HG03139 (cell line): ENCODE measurements at regions not wholly inside any gene's neighbourhood (a gene's known extent, or its start where the extent isn't known, plus 50 kb on each side); places are given as distances from the start of the nearest gene placed in this dataset.
"Not testable (repeated sequence)": the region's sequence is repeated elsewhere in the genome, so short reads cannot be mapped to it uniquely, and the experiment has no call there.

Experiments used
- ATAC-seq: cut with Tn5 transposase; IDR thresholded peaks from one replicate; pipeline ENCODE4 v1.9.1; 2021; ENCODE audit not compliant: unreplicated experiment

DNA sequence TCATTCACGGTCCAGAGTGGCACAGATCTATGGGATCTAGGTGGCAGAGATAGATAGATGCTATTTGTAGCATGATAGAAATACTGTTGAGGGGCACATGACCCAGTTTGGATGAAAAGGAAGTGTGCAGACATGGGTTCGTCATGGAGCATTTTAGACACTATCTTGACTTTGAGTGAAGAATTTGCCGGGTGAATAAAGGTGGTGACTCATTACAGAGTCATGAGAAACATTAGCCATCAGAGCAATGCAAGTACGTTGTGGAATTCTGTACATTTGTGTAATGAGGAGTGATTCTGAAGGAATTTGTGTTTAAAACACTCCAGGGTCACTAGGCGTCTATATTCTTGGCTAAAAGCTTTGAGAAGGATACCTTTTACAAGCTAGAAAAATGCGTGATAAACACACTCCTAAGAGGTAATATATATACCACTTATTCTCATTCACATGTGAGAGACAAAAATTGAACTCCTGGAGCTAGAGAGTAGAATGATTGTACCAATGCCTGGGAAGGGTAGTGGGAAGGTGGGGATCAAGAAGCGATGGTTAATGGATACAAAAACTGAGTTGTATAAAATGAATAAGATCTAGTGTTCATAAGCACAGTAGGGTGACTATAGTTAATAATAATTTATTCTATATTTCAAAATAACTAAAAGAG lies 593.7 kb upstream of the LUZP2 start:
- no peak for ATAC-seq

DNA sequence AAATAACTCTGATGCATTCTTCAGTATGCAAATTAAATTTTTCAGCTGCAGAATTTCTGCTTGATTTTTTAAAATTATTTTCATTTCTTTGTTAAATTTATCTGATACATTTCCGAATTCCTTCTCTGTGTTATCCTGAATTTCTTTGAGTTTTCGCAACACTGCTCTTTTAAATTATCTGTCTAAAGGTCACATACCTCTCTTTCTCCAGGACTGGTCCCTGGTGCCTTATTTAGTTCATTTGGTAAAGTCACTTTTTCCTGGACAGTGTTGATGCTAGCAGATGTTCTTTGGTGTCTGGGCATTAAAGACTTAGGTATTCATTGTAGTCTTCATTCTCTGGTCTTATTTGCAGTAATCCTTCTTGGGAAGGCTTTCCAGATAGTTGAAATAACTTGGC lies 577.4 kb upstream of the LUZP2 start:
- no peak for ATAC-seq

- ATAC-seq, result no peak
Observed at GRCh38 chr11:23923357-23923756, 573.5 kb upstream of the LUZP2 start.

GRCh38 chr11:23924226-23924625 lies 572.6 kb upstream of the LUZP2 start:
- no peak for ATAC-seq

- no peak for ATAC-seq
Observed at GRCh38 chr11:23931443-23931842, 565.4 kb upstream of the LUZP2 start.

GRCh38 chr11:23932485-23932898 lies 564.4 kb upstream of the LUZP2 start:
- no peak for ATAC-seq

- no peak for ATAC-seq
Observed at GRCh38 chr11:23933721-23934120, 563.1 kb upstream of the LUZP2 start.

GRCh38 chr11:23934671-23935270 lies 562.1 kb upstream of the LUZP2 start:
- not testable (repeated sequence) for ATAC-seq

DNA sequence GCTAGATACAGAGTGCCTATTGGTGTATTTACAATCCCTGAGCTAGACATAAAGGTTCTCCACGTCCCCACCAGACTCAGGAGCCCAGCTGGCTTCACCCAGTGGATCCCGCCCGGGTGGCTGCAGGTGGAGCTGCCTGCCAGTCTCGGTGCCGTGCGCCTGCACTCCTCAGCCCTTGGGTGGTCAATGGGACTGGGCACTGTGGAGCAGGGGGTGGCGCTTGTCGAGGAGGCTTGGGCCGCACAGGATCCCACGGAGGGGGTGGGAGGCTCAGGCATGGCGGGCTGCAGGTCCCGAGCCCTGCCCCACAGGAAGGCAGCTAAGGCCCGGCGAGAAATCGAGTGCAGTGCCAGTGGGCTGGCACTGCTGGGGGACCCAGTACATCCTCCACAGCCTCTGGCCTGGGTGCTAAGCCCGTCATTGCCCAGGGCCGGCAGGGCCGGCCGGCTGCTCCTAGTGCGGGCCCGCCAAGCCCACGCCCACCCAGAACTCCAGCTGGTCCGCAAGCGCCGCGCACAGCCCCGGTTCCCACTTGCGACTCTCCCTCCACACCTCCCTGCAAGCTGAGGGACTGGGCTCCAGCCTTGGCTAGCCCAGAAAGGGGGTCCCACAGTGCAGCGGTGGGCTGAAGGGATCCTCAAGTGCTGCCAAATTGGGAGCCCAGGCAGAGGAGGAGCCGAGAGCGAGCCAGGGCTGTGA lies 554.6 kb upstream of the LUZP2 start:
- not testable (repeated sequence) for ATAC-seq

DNA sequence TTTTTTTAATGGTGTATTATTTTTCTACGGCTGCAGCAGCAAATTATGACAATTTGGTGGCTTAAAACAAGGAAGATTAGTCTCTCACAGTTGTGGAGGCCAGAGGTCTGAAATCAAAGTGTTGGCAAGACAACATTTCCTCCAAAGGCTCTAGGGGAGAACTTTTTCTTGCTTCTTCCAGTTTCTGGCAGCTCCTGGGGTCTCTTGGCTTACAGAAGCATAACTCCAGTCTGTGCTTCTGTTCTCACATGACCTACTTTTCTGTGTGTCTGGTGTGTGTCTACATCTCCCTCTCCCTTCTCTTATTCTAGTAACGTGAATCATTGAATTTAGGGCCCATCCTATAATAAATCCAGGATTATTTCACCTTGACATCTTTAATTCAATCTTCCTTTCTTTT lies 551.9 kb upstream of the LUZP2 start:
- ATAC-seq, result no peak

- no peak for ATAC-seq
Observed at GRCh38 chr11:23947883-23948282, 549.0 kb upstream of the LUZP2 start.

DNA sequence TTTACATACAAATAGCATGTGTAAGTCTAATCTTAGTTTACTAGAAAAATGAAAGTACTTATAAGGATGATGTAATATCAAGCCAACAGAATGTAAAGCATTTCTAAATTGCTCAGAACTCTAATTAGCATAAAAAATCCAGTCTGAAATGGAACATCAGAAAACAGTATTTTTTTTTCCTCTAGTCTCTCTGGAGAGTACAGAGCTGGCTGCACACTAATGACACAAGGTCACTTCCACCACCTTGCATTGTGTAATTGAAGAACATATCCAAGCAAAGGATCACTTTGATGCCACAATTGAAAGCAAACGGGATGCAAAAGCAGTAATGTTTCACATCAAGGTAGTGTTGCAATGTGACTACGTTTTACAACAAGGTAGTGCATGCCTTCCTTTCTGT lies 548.0 kb upstream of the LUZP2 start:
- ATAC-seq, result no peak

GRCh38 chr11:23953951-23954710 lies 542.7 kb upstream of the LUZP2 start:
- no peak for ATAC-seq

DNA sequence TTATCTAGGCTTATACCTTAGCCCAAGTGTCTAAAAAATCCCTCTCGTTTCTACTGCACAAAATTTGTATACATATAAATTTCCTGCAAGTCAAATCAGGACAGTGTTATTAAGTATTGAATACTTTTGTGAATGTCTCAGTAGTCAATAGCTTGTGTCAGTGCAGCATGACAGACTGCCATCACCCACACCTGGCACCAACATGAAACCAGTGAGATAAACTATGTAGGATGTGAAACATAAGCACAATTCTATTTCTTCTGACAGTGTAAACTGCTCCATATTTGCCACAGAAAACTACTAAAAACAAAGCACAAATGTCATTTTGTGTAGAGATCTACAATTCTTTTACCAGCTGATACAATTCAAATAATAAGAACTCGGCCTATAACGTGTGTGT lies 542.1 kb upstream of the LUZP2 start:
- ATAC-seq, result no peak

DNA sequence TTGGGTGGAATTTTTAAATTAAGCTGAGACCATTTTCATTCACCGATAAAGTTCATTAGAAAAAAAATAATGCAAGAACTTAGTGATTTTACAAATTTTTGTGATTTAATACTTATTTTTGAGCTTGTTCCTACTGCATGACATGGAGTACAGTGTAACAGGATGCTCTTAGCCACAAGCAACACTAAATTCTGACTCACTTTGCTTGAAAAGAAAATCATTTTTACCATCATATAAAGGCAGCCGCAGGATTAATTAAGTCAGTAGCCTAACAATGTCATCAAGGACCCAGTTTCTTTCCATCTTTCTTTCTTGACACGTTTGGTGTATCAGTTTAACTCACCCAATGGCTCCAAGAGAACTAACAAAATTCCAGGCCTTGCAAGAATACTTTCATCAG lies 540.3 kb upstream of the LUZP2 start:
- no peak for ATAC-seq

DNA sequence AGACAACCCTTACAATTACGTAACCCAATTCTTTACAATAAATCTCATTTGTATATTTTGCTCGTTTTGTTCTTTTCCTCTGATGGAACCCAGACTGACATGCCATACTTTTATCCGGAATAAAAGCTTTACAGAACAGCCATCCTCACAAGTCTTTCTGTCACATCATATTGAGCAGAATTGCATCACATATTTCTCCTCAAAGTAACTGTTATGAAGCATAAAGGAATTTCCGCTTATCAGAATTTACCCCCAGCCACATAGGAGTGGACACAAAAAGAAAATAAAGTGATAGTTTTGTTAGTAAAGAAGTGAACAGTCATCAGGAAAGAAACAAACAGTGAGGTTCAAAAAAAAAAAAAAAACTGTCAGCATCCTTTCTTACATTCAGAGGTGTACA lies 539.5 kb upstream of the LUZP2 start:
- no peak for ATAC-seq

DNA sequence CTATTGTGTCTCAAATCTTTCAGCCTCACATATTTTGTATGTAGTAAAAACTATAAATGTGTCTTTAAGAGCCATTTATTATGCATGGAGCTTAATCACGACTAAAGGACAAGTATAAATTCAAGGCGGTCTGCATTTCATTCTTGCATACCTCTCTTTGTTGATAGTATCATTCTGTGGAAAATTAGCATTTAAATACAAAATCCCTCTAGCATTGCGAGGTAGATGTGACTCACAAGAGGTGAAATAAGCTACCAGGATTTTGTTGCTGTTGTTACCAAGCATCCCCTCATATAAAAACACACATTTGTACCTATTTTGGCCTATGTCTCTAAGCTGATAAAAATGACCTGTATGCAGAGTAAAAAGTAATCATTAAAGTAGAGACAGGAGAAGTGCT lies 537.4 kb upstream of the LUZP2 start:
- ATAC-seq, result no peak

GRCh38 chr11:23961503-23962338 lies 535.1 kb upstream of the LUZP2 start:
- ATAC-seq, result no peak

GRCh38 chr11:23973244-23973643 lies 523.6 kb upstream of the LUZP2 start:
- ATAC-seq, result no peak

GRCh38 chr11:23974051-23974450 lies 522.8 kb upstream of the LUZP2 start:
- ATAC-seq, result no peak

- ATAC-seq, result no peak
Observed at GRCh38 chr11:23974601-23975000, 522.3 kb upstream of the LUZP2 start.
